Stimulated activated naive CD8-positive, alpha-beta T cell treated with anti-CD3 and anti-CD28 coated beads, Interleukin-15, amount 100 ng/mL, for 72 hours (primary cell): ENCODE measurements at regions not wholly inside any gene's neighbourhood (a gene's known extent, or its start where the extent isn't known, plus 50 kb on each side); places are given as distances from the start of the nearest gene placed in this dataset.

Source experiments
- ATAC-seq: fragments of 150-1000 bp; cut with Tn5 transposase; 2 replicates; pipeline ENCODE4 v1.10.0; 2021; ENCODE audit warnings: mild to moderate bottlenecking, moderate library complexity
- DNase-seq, 2 donors: peaks; one replicate each; pipeline ENCODE4 v3.0.0; 2021 to 2022
- H3K27ac Mint-ChIP-seq, 2 donors: one replicate each; pipeline ENCODE4 v1.8.0; 2022; ENCODE audit warnings: mild to moderate bottlenecking in 2 of 2, mixed read lengths in 2 of 2, moderate library complexity in 2 of 2
- H3K27me3 Mint-ChIP-seq: one replicate; pipeline ENCODE4 v1.8.0; 2022; ENCODE audit warnings: mixed read lengths
- H3K4me1 Mint-ChIP-seq: one replicate; pipeline ENCODE4 v1.8.0; 2022; ENCODE audit warnings: mild to moderate bottlenecking, mixed read lengths
- H3K4me3 Mint-ChIP-seq, 2 donors: one replicate each; pipeline ENCODE4 v1.8.0; 2022; ENCODE audit warnings: mild to moderate bottlenecking in 2 of 2, mixed read lengths in 2 of 2, moderate library complexity in 1 of 2
- H3K9me3 Mint-ChIP-seq, 2 donors: one replicate each; pipeline ENCODE4 v1.8.0; 2022; ENCODE audit warnings: mixed read lengths in 2 of 2

GRCh38 chr3:26763723-26764122 lies 141.2 kb downstream of the LRRC3B start:
- Mint-ChIP-seq H3K4me3 (no peak overlapping the region), H3K27me3 (no peaks in the 10 kb centered on the region), H3K4me1 (no peaks in the 10 kb centered on the region), H3K27ac (no peak overlapping the region), H3K9me3 (peaks cover 12 to 14% of the 10 kb centered on the region in 2 donors)
- DNase-seq (no peak), ATAC-seq (no peak)

- Mint-ChIP-seq H3K9me3 (peaks cover 12 to 21% of the 10 kb centered on the region in 2 donors), H3K4me1 (no peaks in the 10 kb centered on the region), H3K27me3 (no peaks in the 10 kb centered on the region), H3K27ac (no peak overlapping the region), H3K4me3 (no peak overlapping the region)
- DNase-seq (no peak), ATAC-seq (no peak)
Observed at GRCh38 chr3:26766031-26766430, 143.5 kb downstream of the LRRC3B start.

- Mint-ChIP-seq H3K27ac (no peak overlapping the region), H3K9me3 (peaks cover 14 to 20% of the 10 kb centered on the region in 2 donors)
- no peak for DNase-seq
Observed at GRCh38 chr3:26768068-26768651, 145.6 kb downstream of the LRRC3B start.

GRCh38 chr3:26799679-26800317 lies 177.2 kb downstream of the LRRC3B start:
- no peak overlapping the region for H3K4me3 Mint-ChIP-seq
- no peak for ATAC-seq
- no peaks in the 10 kb centered on the region for H3K27me3 Mint-ChIP-seq
- H3K4me1 Mint-ChIP-seq: no peaks in the 10 kb centered on the region
- DNase-seq: no peak
- H3K9me3 Mint-ChIP-seq: peaks cover 0 to 4% of the 10 kb centered on the region in 2 donors
- H3K27ac Mint-ChIP-seq: no peak overlapping the region

More at GRCh38 chr3:26768068-26768651, 145.6 kb downstream of the LRRC3B start:
- no peak overlapping the region for H3K4me3 Mint-ChIP-seq
- H3K4me1 Mint-ChIP-seq: no peaks in the 10 kb centered on the region
- H3K27me3 Mint-ChIP-seq: no peaks in the 10 kb centered on the region
- no peak for ATAC-seq

- ATAC-seq: no peak
- Mint-ChIP-seq H3K9me3 (peaks cover 3 to 17% of the 10 kb centered on the region in 2 donors), H3K27me3 (no peaks in the 10 kb centered on the region), H3K4me1 (no peaks in the 10 kb centered on the region), H3K4me3 (no peak overlapping the region), H3K27ac (no peak overlapping the region)
- no peak for DNase-seq
Observed at GRCh38 chr3:26807272-26807671, 184.7 kb downstream of the LRRC3B start.

- DNase-seq (no peak), ATAC-seq (no peak)
- H3K27me3 Mint-ChIP-seq: no peaks in the 10 kb centered on the region
- H3K4me3 Mint-ChIP-seq: no peak overlapping the region
- no peaks in the 10 kb centered on the region for H3K4me1 Mint-ChIP-seq
- peaks cover 14 to 49% of the 10 kb centered on the region in 2 donors for H3K9me3 Mint-ChIP-seq
- H3K27ac Mint-ChIP-seq: peak overlapping the region in 1 of 2 donors; percentile 59
Observed at GRCh38 chr3:26825454-26825853, 202.9 kb downstream of the LRRC3B start.

- Mint-ChIP-seq H3K4me3 (no peak overlapping the region), H3K4me1 (no peaks in the 10 kb centered on the region), H3K9me3 (peaks cover 14 to 45% of the 10 kb centered on the region in 2 donors), H3K27ac (no peak overlapping the region), H3K27me3 (no peaks in the 10 kb centered on the region)
- ATAC-seq: no peak
- DNase-seq: no peak
Observed at GRCh38 chr3:26827169-26827568, 204.6 kb downstream of the LRRC3B start.

- H3K27ac Mint-ChIP-seq: no peak overlapping the region
- DNase-seq (no peak), ATAC-seq (no peak)
- no peaks in the 10 kb centered on the region for H3K4me1 Mint-ChIP-seq
- H3K9me3 Mint-ChIP-seq: peaks cover 11 to 16% of the 10 kb centered on the region in 2 donors
- no peaks in the 10 kb centered on the region for H3K27me3 Mint-ChIP-seq
- H3K4me3 Mint-ChIP-seq: no peak overlapping the region
Observed at GRCh38 chr3:26838026-26838425, 215.5 kb downstream of the LRRC3B start.

GRCh38 chr3:26839001-26839400 lies 216.4 kb downstream of the LRRC3B start:
- Mint-ChIP-seq H3K27me3 (no peaks in the 10 kb centered on the region), H3K4me1 (no peaks in the 10 kb centered on the region), H3K4me3 (no peak overlapping the region), H3K27ac (no peak overlapping the region), H3K9me3 (peaks cover 11 to 16% of the 10 kb centered on the region in 2 donors)
- DNase-seq (no peak), ATAC-seq (no peak)

- Mint-ChIP-seq H3K4me1 (no peaks in the 10 kb centered on the region), H3K9me3 (peaks cover 11 to 20% of the 10 kb centered on the region in 2 donors), H3K4me3 (no peak overlapping the region), H3K27ac (no peak overlapping the region), H3K27me3 (no peaks in the 10 kb centered on the region)
- DNase-seq (no peak), ATAC-seq (no peak)
Observed at GRCh38 chr3:26840272-26840870, 217.8 kb downstream of the LRRC3B start.

GRCh38 chr3:26845194-26845593 lies 222.6 kb downstream of the LRRC3B start:
- H3K27me3 Mint-ChIP-seq: no peaks in the 10 kb centered on the region
- no peak overlapping the region for H3K27ac Mint-ChIP-seq
- H3K4me3 Mint-ChIP-seq: no peak overlapping the region
- H3K9me3 Mint-ChIP-seq: peaks cover 5 to 22% of the 10 kb centered on the region in 2 donors
- no peak for DNase-seq
- ATAC-seq: no peak
- no peaks in the 10 kb centered on the region for H3K4me1 Mint-ChIP-seq

- ATAC-seq (no peak), DNase-seq (no peak)
- no peak overlapping the region for H3K4me3 Mint-ChIP-seq
- no peaks in the 10 kb centered on the region for H3K27me3 Mint-ChIP-seq
- H3K9me3 Mint-ChIP-seq: peaks cover 0 to 8% of the 10 kb centered on the region in 2 donors
- H3K27ac Mint-ChIP-seq: no peak overlapping the region
- H3K4me1 Mint-ChIP-seq: no peaks in the 10 kb centered on the region
Observed at GRCh38 chr3:26847680-26848079, 225.1 kb downstream of the LRRC3B start.

GRCh38 chr3:26894443-26894842 lies 271.9 kb downstream of the LRRC3B start:
- ATAC-seq (no peak), DNase-seq (no peak)
- H3K9me3 Mint-ChIP-seq: peaks cover 5 to 13% of the 10 kb centered on the region in 2 donors
- H3K27ac Mint-ChIP-seq: no peak overlapping the region
- H3K4me3 Mint-ChIP-seq: no peak overlapping the region
- H3K27me3 Mint-ChIP-seq: no peaks in the 10 kb centered on the region
- H3K4me1 Mint-ChIP-seq: no peaks in the 10 kb centered on the region

- no peak for DNase-seq
- no peak for ATAC-seq
- H3K4me3 Mint-ChIP-seq: no peak overlapping the region
- H3K27ac Mint-ChIP-seq: no peak overlapping the region
- no peaks in the 10 kb centered on the region for H3K27me3 Mint-ChIP-seq
- H3K4me1 Mint-ChIP-seq: no peaks in the 10 kb centered on the region
- H3K9me3 Mint-ChIP-seq: peaks cover 10% of the 10 kb centered on the region in 2 donors
Observed at GRCh38 chr3:26915208-26915607, 292.6 kb downstream of the LRRC3B start.

GRCh38 chr3:26920646-26921478 lies 298.3 kb downstream of the LRRC3B start:
- H3K27ac Mint-ChIP-seq: no peak overlapping the region
- no peak for ATAC-seq
- no peaks in the 10 kb centered on the region for H3K4me1 Mint-ChIP-seq
- peaks cover 11 to 12% of the 10 kb centered on the region in 2 donors for H3K9me3 Mint-ChIP-seq
- no peak for DNase-seq
- H3K27me3 Mint-ChIP-seq: no peaks in the 10 kb centered on the region
- H3K4me3 Mint-ChIP-seq: no peak overlapping the region

GRCh38 chr3:26931896-26932295 lies 309.3 kb downstream of the LRRC3B start:
- H3K27me3 Mint-ChIP-seq: no peaks in the 10 kb centered on the region
- peaks cover 0 to 7% of the 10 kb centered on the region in 2 donors for H3K9me3 Mint-ChIP-seq
- no peaks in the 10 kb centered on the region for H3K4me1 Mint-ChIP-seq
- no peak overlapping the region for H3K4me3 Mint-ChIP-seq
- no peak overlapping the region for H3K27ac Mint-ChIP-seq
- DNase-seq (no peak), ATAC-seq (no peak)
